Activated T-cell treated with anti-CD3 and anti-CD28 coated beads, Interleukin-2, amount 50 U/mL, for 1 hour (primary cell): ENCODE measurements at regions not wholly inside any gene's neighbourhood (a gene's known extent, or its start where the extent isn't known, plus 50 kb on each side); places are given as distances from the start of the nearest gene placed in this dataset.
"Not testable (repeated sequence)": the region's sequence is repeated elsewhere in the genome, so short reads cannot be mapped to it uniquely, and the experiment has no call there.

Experiments used
- DNase-seq: peaks from one replicate; pipeline ENCODE4 v3.0.0-alpha.2; 2020

GRCh38 chr6:4449409-4449808 lies 314.0 kb upstream of the ECI2 start:
- no peak for DNase-seq

- DNase-seq = no peak
Observed at GRCh38 chr6:4448841-4449240, 313.5 kb upstream of the ECI2 start.

DNA sequence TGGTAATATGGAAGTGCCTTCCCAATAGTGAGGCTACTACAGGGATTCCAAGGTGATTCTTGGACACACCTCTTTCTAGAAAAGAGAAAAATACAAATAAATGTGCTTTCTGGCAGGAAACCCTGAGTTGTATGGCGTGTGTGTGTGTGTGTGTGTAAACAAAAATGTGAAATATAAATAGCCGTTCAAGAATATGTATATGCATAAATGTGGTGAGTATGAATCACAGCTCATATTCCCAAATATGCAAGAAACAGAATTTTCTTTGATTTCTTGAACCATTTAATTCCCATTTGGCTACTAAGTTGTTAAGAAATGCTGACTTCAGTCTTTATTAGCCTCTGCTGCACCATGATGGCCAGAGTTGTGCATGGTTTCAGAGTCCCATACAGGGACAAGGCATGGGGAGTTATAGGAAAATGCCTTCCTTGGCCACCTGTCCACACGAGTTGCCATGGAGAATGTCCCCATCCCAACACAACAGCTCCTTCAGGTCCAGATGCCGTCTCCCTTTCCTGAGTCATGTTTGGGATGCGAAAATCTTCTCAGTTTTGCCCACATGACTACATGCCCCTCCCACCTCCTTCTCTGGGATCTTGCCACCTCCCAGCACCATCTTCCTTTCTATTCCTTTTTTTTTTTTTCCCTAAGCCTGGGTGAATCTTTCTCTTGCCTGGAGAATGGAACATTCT lies 312.4 kb upstream of the ECI2 start:
- no peak for DNase-seq

- no peak for DNase-seq
Observed at GRCh38 chr6:4446982-4447381, 311.6 kb upstream of the ECI2 start.

- DNase-seq = no peak
Observed at GRCh38 chr6:4441981-4442434, 306.6 kb upstream of the ECI2 start.

DNA sequence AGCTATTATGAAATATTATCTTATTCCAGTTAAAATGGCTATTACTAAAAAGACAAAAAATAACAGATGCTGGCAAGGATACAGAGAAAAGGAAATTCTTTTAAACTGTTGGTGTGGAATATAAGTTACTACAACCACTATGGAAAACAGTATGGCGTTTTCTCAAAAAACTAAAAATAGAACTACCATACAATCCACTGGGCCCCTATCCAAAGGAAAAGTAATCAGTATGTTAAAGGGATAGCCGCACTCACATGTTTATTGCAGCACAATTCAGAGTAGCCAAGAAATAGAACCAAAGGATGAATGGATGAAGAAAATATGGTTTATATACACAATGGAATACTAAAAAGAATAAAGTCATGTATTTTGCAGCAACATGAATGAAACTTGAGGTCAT lies 303.8 kb upstream of the ECI2 start:
- DNase-seq = no peak

DNA sequence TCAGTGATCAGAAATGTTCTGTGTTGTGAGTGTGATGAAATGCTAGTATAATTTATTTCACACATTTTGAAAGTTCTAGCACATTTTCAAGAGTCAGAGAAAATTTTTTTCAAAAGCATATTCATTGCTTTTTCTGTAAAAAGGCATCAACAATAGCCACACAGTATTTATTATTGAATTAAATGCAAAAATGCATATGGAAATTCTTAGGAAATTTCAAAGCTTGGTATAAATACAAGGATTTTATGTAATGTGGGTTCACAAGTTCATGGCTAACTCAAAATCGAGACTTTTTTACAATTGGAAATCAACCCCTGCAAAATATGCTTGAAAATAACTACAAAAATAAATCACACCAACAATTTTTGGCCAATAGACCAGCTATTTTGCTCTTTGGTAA lies 302.0 kb upstream of the ECI2 start:
- no peak for DNase-seq

GRCh38 chr6:4435981-4436445 lies 300.6 kb upstream of the ECI2 start:
- no peak for DNase-seq

DNA sequence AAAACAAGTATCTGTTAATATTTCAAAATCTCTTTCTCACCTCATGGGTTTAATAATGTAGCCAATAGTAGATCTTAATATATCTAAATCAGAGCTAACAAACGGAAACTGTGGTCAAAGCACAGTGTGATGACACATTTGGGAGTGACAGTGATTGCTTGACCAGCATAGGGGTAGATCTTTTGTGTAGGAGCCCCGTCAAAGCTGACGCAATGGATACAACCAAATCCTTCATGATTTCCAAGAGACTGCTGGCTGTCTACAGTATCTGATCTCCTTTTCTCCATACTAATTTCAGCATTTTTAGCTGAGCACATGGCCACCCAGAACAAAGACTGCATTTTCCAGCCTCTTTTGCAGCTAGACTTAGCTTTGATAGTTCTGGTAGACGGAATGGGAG lies 299.3 kb upstream of the ECI2 start:
- DNase-seq = no peak

DNA sequence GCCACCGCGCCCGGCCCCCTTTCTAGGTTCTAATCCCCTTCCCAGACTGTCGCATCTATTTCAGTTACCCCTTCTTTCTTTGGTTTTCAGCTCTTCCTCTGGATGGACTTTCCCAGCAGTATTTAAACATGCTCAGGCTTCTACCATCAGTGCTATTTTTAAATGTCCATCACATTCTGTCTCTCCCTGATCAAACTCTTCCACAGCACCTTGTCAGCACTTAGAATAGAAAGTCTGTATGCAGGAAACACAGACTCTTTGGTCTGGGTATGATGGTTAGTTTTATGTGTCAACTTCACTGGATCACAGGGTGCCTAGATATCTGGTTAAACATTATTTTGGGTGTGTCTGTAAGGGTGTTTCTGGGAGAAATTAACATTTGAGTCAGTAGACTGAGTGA lies 297.8 kb upstream of the ECI2 start:
- no peak for DNase-seq

DNA sequence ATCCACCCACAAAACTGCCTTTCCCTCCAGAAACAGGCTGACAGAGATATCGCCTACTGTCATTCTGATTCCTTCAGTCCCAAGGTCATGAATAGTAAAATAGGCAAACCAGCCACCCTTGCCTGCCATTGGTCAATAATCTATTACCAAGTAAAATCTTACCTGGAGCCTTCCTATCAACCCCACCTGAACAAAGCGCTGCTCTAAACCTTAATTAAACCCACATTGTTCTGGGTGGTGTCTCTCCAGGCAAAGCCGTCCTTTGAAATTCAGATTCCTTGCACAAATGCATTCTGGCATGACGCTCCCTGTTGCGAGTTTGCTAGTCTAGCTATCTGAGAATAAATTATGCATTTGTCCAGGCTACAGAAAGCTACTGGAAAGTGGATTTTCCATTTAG lies 291.6 kb upstream of the ECI2 start:
- DNase-seq = no peak

GRCh38 chr6:4421837-4422236 lies 286.5 kb upstream of the ECI2 start:
- no peak for DNase-seq

- no peak for DNase-seq
Observed at GRCh38 chr6:4420160-4420865, 284.9 kb upstream of the ECI2 start.

DNA sequence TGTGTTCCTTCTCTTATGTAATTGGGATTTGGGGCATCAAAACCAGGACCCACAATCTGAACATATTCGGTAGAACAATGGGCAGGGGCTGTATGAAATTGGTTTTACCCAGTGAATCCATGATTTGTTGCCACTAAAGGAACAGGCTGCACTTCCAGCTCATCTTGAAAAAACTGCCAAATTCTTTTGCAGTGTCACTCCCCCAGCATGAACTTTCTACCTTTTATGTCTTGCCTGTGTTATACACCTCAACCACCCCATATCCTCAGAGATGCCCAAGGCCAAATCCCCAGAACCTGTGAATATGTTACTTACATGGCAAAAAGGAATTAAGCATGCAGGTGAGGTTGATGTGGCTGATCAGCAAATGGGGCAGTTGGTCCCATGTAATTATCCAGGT lies 280.2 kb upstream of the ECI2 start:
- no peak for DNase-seq

DNA sequence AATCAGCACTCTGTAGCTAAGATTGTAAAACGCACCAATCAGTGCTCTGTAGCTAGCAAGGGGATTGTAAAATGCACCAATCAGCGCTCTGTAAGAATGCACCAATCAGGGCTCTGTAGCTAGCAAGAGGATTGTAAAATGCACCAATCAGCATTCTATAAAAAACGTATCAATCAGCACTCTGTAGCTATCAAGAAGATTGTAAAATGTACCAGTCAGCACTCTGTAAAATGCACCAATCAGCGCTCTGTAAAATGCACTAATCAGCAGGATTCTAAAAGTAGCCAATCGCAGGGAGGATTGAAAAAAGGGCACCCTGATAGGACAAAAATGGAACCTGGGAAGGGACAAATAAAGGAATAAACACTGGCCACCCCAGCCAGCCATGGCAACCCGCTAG lies 278.7 kb upstream of the ECI2 start:
- DNase-seq = not testable (repeated sequence)

DNA sequence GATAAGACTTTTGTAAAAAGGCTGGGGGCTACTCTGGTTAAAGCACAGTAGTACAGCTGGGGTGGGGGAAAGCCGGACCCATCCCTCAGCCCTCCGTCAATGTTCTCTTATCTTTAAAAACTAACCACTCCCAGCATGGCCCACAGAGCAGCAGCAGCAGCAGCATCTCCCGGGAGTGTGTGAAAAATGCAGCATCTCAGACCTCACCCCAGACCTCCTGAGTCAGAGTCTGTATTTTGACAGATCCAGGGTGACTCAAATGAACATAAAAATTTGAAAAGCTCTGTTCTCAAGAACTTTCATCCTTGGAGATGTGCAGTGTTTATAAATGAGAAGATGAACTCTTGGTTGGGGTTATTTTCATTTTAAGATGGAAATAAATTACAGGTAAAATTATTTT lies 277.7 kb upstream of the ECI2 start:
- DNase-seq = no peak

DNA sequence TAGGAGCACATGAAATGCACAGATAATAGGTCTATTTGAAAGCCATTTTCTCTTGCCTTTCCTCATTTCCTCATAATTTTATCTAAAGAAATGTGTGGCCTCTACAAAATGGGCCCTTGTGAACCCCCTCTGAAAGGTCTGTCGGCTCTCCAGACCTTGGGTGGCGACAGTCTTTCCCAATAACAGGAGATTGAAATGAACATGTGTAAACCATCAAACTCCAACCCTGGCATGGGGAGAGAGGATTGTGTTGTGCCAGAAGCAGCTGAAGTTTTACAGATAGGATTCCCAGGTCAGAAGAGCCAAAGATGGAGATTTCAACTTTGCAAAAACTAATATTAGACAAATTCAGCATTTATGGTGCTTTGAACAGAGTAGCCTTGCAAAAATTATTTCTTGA lies 277.1 kb upstream of the ECI2 start:
- DNase-seq = no peak

GRCh38 chr6:4412077-4412476 lies 276.7 kb upstream of the ECI2 start:
- no peak for DNase-seq

DNA sequence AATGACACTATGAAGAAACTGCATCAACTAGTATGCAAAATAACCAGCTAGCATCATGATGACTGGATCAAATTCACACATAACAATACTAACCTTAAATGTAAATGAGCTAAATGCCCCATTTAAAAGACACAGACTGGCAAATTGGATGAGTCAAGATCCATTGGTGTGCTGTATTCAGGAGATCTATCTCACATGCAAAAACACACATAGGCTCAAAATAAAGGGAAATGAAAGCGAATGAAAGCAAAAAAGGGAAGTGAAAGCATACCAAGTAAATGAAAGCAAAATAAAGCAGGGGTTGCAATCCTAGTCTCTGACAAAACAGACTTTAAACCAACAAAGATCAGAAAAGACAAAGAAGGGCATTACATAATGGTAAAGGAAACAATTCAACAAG lies 272.3 kb upstream of the ECI2 start:
- not testable (repeated sequence) for DNase-seq

GRCh38 chr6:4405621-4406212 lies 270.3 kb upstream of the ECI2 start:
- no peak for DNase-seq

GRCh38 chr6:4404415-4404814 lies 269.0 kb upstream of the ECI2 start:
- no peak for DNase-seq

DNA sequence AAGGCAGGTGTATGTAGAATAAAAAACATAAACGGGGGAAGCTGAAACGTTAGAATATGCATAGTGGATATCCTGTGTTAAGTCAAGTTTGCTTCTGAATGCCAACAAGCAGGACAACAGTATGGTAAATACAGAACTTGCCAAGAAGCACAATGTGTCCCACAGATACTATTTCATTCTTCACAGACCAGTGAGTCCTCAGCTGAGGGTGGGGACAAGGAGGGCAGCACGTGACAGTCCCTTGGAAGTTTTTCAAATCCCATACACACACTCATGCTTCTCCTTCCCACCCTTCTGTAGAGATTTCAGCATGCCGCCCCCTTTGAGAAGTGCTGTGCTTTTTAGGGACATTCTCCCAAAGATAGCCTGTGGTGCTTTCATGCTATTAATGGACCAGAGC lies 268.5 kb upstream of the ECI2 start:
- no peak for DNase-seq

DNA sequence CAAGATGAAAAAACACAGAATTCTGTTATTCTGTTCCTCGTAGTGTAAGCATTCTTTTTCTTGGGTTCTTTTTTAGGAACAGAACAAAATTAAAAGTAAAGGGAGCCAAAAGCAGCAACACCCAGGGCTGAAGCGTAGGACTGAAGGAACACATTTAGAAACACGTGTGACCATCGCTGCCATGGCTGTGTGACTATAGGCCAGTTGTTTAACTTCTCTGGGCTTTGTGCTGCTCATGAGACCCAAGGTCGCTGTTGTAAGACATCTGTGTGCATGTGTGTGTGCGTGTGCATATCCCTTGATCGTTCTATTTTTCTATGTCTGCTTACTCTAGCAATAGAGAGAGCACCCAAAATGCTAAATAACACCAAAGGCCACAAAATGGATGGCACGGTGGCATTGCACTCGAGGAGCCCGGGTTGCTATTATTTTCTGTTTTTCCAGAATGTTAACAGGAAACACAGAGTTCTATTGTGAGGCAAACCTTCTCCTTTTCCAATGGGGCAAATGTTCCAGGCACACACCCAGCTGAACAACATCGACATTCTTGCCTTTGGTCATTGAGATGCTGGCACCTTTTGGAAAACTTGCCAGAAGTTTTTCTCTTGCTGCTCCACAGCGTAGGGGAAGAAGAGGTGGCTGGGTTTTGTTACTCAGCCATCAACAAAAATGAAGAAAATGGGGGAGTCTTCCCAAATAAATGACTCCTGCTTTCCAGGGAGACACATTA lies 267.8 kb upstream of the ECI2 start:
- no peak for DNase-seq
